Memory B cell (primary cell): ENCODE measurements at regions not wholly inside any gene's neighbourhood (a gene's known extent, or its start where the extent isn't known, plus 50 kb on each side); places are given as distances from the start of the nearest gene placed in this dataset.

Experiments used
- ATAC-seq: fragments of 150-1000 bp; cut with Tn5 transposase; 2 replicates; pipeline ENCODE4 v1.10.0; 2021; ENCODE audit warnings: low read depth, mild to moderate bottlenecking, moderate library complexity
- DNase-seq, 2 donors: peaks; one replicate each; pipeline ENCODE4 v3.0.0; 2022; ENCODE audit warnings: low spot score in 2 of 2
- H3K27ac Mint-ChIP-seq: one replicate; pipeline ENCODE4 v1.8.0; 2022; ENCODE audit warnings: mild to moderate bottlenecking, moderate library complexity, mixed read lengths
- H3K27me3 Mint-ChIP-seq: one replicate; pipeline ENCODE4 v1.8.0; 2022; ENCODE audit warnings: mixed read lengths
- H3K36me3 Mint-ChIP-seq: one replicate; pipeline ENCODE4 v1.8.0; 2022; ENCODE audit warnings: mild to moderate bottlenecking, mixed read lengths
- H3K4me1 Mint-ChIP-seq: one replicate; pipeline ENCODE4 v1.8.0; 2022; ENCODE audit warnings: mixed read lengths
- H3K4me3 Mint-ChIP-seq: one replicate; pipeline ENCODE4 v1.8.0; 2022; ENCODE audit warnings: mild to moderate bottlenecking, moderate library complexity, mixed read lengths
- H3K9me3 Mint-ChIP-seq: one replicate; pipeline ENCODE4 v1.8.0; 2022; ENCODE audit warnings: mixed read lengths

GRCh38 chr1:47579809-47580208, 142.0 kb downstream of the FOXD2 start:
- ATAC-seq, result no peak

GRCh38 chr1:47580451-47580995, 142.7 kb downstream of the FOXD2 start:
- Mint-ChIP-seq H3K36me3 (no peaks in the 10 kb centered on the region), H3K27ac (no peak overlapping the region), H3K4me3 (no peak overlapping the region), H3K4me1 (no peaks in the 10 kb centered on the region), H3K27me3 (peaks cover 26% of the 10 kb centered on the region), H3K9me3 (no peaks in the 10 kb centered on the region)
- DNase-seq (no peak), ATAC-seq (no peak)

More at GRCh38 chr1:47579809-47580208, 142.0 kb downstream of the FOXD2 start:
- H3K9me3 Mint-ChIP-seq, result no peaks in the 10 kb centered on the region
- H3K27ac Mint-ChIP-seq, result no peak overlapping the region
- no peak for DNase-seq
- H3K36me3 Mint-ChIP-seq, result no peaks in the 10 kb centered on the region
- H3K4me3 Mint-ChIP-seq, result no peak overlapping the region
- H3K4me1 Mint-ChIP-seq, result no peaks in the 10 kb centered on the region
- peaks cover 23% of the 10 kb centered on the region for H3K27me3 Mint-ChIP-seq

GRCh38 chr1:47582891-47583608, 145.2 kb downstream of the FOXD2 start:
- no peak overlapping the region for H3K27ac Mint-ChIP-seq
- ATAC-seq, result no peak

DNA sequence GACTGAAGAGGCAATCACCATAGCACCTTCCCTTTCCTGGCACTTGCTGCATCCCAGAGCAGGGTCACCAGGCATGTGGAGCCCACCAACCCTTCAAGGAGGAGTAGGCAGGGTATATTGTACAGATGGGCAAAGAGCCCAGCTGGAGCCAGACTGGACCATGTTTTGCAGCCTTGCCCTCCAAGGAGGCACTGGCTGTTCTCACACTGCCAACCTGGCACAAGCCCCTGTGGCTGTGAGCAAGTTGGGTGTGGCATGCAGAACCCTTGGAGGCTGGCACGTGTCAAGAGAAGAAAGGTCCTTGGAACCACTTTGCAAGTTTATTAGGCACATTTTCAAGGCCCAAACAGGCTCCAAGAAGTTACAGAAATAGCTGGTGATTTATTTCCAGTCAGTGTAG, 146.4 kb downstream of the FOXD2 start:
- DNase-seq (no peak), ATAC-seq (no peak)
- H3K27me3 Mint-ChIP-seq, result peaks cover 18% of the 10 kb centered on the region
- H3K4me3 Mint-ChIP-seq, result no peak overlapping the region
- no peak overlapping the region for H3K27ac Mint-ChIP-seq
- no peaks in the 10 kb centered on the region for H3K36me3 Mint-ChIP-seq
- no peaks in the 10 kb centered on the region for H3K4me1 Mint-ChIP-seq
- no peaks in the 10 kb centered on the region for H3K9me3 Mint-ChIP-seq

More at GRCh38 chr1:47582891-47583608, 145.2 kb downstream of the FOXD2 start:
- Mint-ChIP-seq H3K27me3 (peaks cover 20% of the 10 kb centered on the region), H3K4me1 (no peaks in the 10 kb centered on the region), H3K9me3 (no peaks in the 10 kb centered on the region), H3K36me3 (no peaks in the 10 kb centered on the region), H3K4me3 (no peak overlapping the region)
- no peak for DNase-seq

DNA sequence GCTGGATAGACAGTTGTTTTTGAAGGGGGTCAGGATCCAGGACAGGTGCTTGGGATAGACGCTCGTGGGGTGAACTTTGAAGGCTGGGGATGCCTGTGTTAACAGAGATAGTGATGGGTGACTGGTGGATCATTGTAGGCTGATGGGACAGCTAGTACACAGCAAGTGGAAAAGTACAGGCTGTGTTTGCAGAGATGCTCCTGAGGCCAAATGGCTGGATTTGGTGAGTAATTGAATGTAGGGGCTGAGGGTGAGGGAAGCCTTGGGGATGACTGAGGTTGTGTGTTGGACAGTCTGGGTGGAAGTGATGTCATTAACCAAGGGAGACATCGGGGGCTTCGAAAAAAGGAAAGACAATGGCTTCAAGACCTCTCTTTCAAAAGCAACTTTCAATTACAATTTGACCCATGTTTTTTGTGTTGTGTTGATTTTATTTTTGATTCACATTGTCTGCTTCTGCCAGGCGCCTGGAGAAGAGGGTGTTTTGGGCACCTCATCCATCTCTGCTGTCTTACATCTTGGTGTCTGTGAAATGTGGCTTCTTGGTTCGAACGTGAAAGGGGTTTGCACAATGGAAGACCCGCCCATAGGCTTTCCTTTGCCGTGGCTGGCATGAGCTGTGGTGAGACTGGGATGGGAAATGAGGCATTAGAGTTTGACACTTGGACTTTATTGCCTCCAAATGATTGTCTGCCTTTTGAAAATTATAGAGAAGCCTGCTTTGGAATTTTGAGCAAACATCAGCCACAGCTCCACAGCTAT, 147.5 kb downstream of the FOXD2 start:
- H3K36me3 Mint-ChIP-seq, result no peaks in the 10 kb centered on the region
- peaks cover 16% of the 10 kb centered on the region for H3K27me3 Mint-ChIP-seq
- no peak for DNase-seq
- no peak overlapping the region for H3K27ac Mint-ChIP-seq
- no peaks in the 10 kb centered on the region for H3K4me1 Mint-ChIP-seq
- no peak for ATAC-seq
- H3K4me3 Mint-ChIP-seq, result no peak overlapping the region
- no peaks in the 10 kb centered on the region for H3K9me3 Mint-ChIP-seq

DNA sequence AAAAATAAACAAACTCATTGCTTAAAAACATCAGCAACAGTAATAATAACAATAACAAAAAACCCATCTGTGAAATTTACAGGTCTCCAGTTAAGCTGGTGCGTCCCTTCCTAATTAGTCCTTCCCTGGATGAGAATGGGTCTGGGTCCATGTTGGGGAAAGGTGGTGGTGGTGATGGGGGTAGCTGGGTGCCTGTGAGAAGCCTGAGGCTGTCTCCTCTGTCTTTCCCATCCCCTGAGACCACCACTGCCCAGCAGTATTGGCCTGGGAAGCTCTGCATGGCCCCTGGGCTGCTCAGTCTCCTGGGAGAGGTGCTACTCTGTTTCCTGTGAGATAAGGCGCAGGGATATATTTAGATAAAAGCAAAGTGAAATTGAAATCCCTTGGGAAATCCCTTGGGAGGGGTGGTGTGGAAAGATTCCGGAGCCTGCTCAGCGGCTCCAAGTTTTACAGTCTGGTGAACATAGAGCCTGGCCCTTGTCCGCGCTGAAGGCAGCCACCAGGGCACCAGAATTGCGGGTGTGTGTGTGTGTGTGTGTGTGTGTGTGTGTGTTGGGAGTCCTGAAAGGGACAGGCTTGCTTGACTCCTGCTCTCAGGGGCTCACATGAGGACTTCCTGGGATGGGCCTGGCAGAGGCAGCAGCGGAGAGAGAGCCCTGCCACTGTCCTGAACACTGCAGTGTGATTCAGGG, 150.2 kb downstream of the FOXD2 start:
- H3K4me3 Mint-ChIP-seq, result no peak overlapping the region
- no peak for ATAC-seq
- no peaks in the 10 kb centered on the region for H3K36me3 Mint-ChIP-seq
- H3K27ac Mint-ChIP-seq, result no peak overlapping the region
- H3K4me1 Mint-ChIP-seq, result no peaks in the 10 kb centered on the region
- peaks cover 16% of the 10 kb centered on the region for H3K27me3 Mint-ChIP-seq
- no peaks in the 10 kb centered on the region for H3K9me3 Mint-ChIP-seq
- no peak for DNase-seq

- H3K27ac Mint-ChIP-seq, result no peak overlapping the region
- H3K4me1 Mint-ChIP-seq, result no peaks in the 10 kb centered on the region
- H3K9me3 Mint-ChIP-seq, result no peaks in the 10 kb centered on the region
- ATAC-seq (no peak), DNase-seq (no peak)
- H3K36me3 Mint-ChIP-seq, result no peaks in the 10 kb centered on the region
- peaks cover 12% of the 10 kb centered on the region for H3K27me3 Mint-ChIP-seq
- H3K4me3 Mint-ChIP-seq, result no peak overlapping the region
Measured at GRCh38 chr1:47590523-47591225, 152.8 kb downstream of the FOXD2 start.

- Mint-ChIP-seq H3K4me3 (no peak overlapping the region), H3K4me1 (no peaks in the 10 kb centered on the region), H3K36me3 (no peaks in the 10 kb centered on the region), H3K9me3 (no peaks in the 10 kb centered on the region), H3K27me3 (peaks cover 10% of the 10 kb centered on the region), H3K27ac (no peak overlapping the region)
- DNase-seq, result no peak
- no peak for ATAC-seq
Measured at GRCh38 chr1:47591801-47592200, 154.0 kb downstream of the FOXD2 start.

DNA sequence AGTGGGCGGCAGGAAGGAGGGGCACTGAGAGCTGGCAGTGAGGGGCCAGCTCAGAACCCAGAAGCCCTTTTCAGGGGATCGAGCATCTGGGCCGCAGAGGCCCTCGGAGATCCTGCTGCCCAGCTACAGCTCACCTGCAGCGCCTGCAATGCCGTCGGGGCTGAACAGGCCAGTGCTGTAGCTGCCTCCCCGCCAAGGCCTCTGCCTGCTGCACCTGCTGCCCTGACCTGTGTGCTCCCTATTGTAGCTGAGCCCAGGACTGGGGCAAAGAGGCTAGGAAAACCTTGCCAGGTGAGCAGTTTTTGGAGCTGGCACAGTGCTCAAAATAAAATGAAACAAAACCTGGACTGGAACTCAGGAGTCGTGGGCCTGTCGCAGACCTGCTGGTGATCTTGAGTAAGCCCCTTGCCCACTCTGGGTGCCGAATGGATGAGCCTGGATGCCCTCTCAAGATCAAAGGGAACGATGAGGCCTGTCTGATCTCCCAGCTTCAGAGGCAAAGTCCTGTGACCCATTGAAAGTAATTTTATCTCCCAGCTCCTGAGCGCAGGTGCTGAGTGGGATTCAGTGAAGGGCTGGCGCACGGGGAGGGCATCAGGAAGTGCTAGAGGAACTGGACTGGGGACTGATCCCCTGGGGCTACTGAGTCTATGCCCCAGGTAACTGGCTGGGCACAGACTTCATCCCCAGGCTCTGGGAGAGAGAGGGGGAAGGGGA, 154.6 kb downstream of the FOXD2 start:
- Mint-ChIP-seq H3K9me3 (no peaks in the 10 kb centered on the region), H3K4me3 (no peak overlapping the region), H3K27me3 (peaks cover 9% of the 10 kb centered on the region), H3K27ac (no peak overlapping the region), H3K36me3 (no peaks in the 10 kb centered on the region), H3K4me1 (no peaks in the 10 kb centered on the region)
- no peak for ATAC-seq
- no peak for DNase-seq

GRCh38 chr1:47593013-47593568, 155.2 kb downstream of the FOXD2 start:
- Mint-ChIP-seq H3K36me3 (no peaks in the 10 kb centered on the region), H3K4me3 (no peak overlapping the region), H3K4me1 (no peaks in the 10 kb centered on the region), H3K9me3 (no peaks in the 10 kb centered on the region), H3K27me3 (peaks cover 9% of the 10 kb centered on the region), H3K27ac (no peak overlapping the region)
- no peak for DNase-seq
- ATAC-seq, result no peak

DNA sequence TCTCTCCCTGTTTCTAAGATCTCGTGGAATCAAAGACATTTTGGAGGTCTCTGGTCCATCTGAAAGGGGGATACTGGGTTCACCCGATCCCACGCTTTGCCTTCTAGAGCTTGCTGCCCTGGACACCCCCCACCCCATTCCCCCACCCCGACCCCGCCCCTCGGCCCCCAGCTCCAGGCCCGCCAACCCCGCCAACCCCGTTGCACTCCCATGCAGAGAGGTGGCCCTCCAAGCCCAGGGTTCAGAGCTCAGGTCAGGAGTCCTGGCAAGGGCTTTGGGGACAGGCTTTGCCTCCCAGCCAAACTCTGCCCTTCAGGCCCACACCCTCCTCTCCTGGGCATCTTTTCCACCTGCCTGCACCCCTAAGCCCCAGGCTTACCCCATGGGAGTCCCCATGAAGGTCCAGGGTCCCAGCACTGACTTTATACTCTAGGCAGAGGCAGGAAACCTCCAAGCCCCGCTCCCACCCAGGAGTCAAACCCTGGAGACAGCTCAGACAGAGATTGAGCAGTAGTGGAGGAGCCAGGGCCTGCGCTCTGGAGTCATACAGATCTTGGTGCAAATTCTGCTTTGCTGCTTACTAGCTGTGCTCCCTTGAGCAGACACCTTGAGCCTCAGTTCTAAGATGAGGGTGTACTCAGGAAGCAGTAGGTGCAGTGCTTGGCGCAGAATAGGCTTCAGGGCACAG, 155.9 kb downstream of the FOXD2 start:
- Mint-ChIP-seq H3K9me3 (no peaks in the 10 kb centered on the region), H3K4me1 (no peaks in the 10 kb centered on the region), H3K4me3 (no peak overlapping the region), H3K27me3 (peaks cover 9% of the 10 kb centered on the region), H3K27ac (no peak overlapping the region), H3K36me3 (no peaks in the 10 kb centered on the region)
- DNase-seq (no peak), ATAC-seq (no peak)

- H3K9me3 Mint-ChIP-seq, result peaks cover 7% of the 10 kb centered on the region
Measured at GRCh38 chr1:47594627-47595026, 156.8 kb downstream of the FOXD2 start.

More at GRCh38 chr1:47594627-47595026, 156.8 kb downstream of the FOXD2 start:
- Mint-ChIP-seq H3K27me3 (peaks cover 12% of the 10 kb centered on the region), H3K27ac (no peak overlapping the region), H3K36me3 (no peaks in the 10 kb centered on the region), H3K4me1 (no peaks in the 10 kb centered on the region), H3K4me3 (no peak overlapping the region)
- ATAC-seq (no peak), DNase-seq (no peak)
